Stimulated activated CD8-positive, alpha-beta memory T cell treated with anti-CD3 and anti-CD28 coated beads, Interleukin-7, amount 100 ng/mL, for 48 hours (primary cell): ENCODE measurements at regions not wholly inside any gene's neighbourhood (a gene's known extent, or its start where the extent isn't known, plus 50 kb on each side); places are given as distances from the start of the nearest gene placed in this dataset.
"Not testable (repeated sequence)": the region's sequence is repeated elsewhere in the genome, so short reads cannot be mapped to it uniquely, and the experiment has no call there.

Source experiments
- DNase-seq, 2 donors: peaks; one replicate each; pipeline ENCODE4 v3.0.0-alpha.2; 2020; ENCODE audit warnings: low read depth in 1 of 2; ENCODE audit errors: extremely low read depth in 1 of 2

- DNase-seq: no peak
Measured at GRCh38 chr18:40120796-40121391, 1834.1 kb upstream of the PIK3C3 start.

GRCh38 chr18:40120356-40120755 is 1834.7 kb upstream of the PIK3C3 start:
- no peak for DNase-seq

- not testable (repeated sequence) for DNase-seq
Measured at GRCh38 chr18:40119581-40119980, 1835.5 kb upstream of the PIK3C3 start.

GRCh38 chr18:40110455-40110854 is 1844.6 kb upstream of the PIK3C3 start:
- DNase-seq: no peak

GRCh38 chr18:40109252-40110049 is 1845.6 kb upstream of the PIK3C3 start:
- DNase-seq: no peak

- no peak for DNase-seq
Measured at GRCh38 chr18:40108596-40108995, 1846.4 kb upstream of the PIK3C3 start.

- no peak for DNase-seq
Measured at GRCh38 chr18:40102903-40103302, 1852.1 kb upstream of the PIK3C3 start.

- no peak for DNase-seq
Measured at GRCh38 chr18:40099641-40100040, 1855.4 kb upstream of the PIK3C3 start.

GRCh38 chr18:40096675-40097074 is 1858.4 kb upstream of the PIK3C3 start:
- DNase-seq: no peak

- DNase-seq: no peak
Measured at GRCh38 chr18:40094441-40094840, 1860.6 kb upstream of the PIK3C3 start.

GRCh38 chr18:40088130-40088529 is 1866.9 kb upstream of the PIK3C3 start:
- no peak for DNase-seq

- no peak for DNase-seq
Measured at GRCh38 chr18:40079786-40080185, 1875.2 kb upstream of the PIK3C3 start.

GRCh38 chr18:40075616-40076015 is 1879.4 kb upstream of the PIK3C3 start:
- no peak for DNase-seq

GRCh38 chr18:40072761-40073160 is 1882.3 kb upstream of the PIK3C3 start:
- no peak for DNase-seq

GRCh38 chr18:40066368-40066767 is 1888.7 kb upstream of the PIK3C3 start:
- no peak for DNase-seq

GRCh38 chr18:40063488-40063887 is 1891.5 kb upstream of the PIK3C3 start:
- no peak for DNase-seq

GRCh38 chr18:40061086-40061485 is 1893.9 kb upstream of the PIK3C3 start:
- DNase-seq: no peak

GRCh38 chr18:40060562-40060961 is 1894.5 kb upstream of the PIK3C3 start:
- no peak for DNase-seq

GRCh38 chr18:40058811-40059570 is 1896.0 kb upstream of the PIK3C3 start:
- DNase-seq: no peak

GRCh38 chr18:40056079-40056692 is 1898.8 kb upstream of the PIK3C3 start:
- DNase-seq: no peak

GRCh38 chr18:40055262-40055661 is 1899.8 kb upstream of the PIK3C3 start:
- no peak for DNase-seq
